Activated CD4-positive, CD25-positive, alpha-beta regulatory T cell treated with anti-CD3 and anti-CD28 coated beads, Interleukin-2, amount 50 U/mL, for 72 hours (primary cell): ENCODE measurements at regions not wholly inside any gene's neighbourhood (a gene's known extent, or its start where the extent isn't known, plus 50 kb on each side); places are given as distances from the start of the nearest gene placed in this dataset.

Source experiments
- DNase-seq: peaks from one replicate; pipeline ENCODE4 v3.0.0; 2021

DNA sequence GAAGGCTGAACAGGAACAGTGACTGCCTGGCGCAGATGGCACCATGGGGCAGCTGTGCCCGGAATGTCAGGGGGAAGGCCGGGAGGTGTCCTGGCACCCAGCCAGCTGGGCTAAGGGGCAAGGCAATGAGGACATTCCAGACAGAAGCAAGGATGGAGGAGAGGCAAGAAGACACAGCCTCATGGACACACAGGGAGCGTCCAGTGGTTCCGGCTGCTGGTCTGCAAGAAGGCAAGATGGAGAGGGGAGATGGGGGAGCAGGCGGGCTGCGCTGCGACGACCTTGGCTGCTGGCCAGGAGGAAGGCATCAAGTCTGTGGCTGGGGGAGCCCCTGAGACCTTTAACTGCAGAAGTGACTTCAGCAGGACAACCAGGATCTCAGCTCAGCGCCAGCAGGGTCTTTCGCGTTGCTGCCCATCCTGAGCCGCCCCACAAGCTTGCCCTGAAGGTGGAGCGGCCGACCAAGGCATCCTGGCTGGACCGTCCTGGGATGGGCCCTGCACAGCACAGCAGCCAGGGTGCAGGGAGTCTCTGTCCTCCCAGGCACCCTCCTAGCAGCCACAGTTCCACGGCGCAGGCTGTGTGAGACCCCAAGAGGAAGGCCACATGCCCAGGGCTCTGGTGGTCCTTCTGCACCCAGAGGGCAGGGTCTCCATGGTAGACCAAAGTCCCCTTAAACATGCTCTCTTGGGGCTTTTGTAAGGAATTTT lies 531.7 kb downstream of the BRD1 start:
- peak; percentile 11 for DNase-seq

- DNase-seq: no peak
These were observed 532.3 kb downstream of the BRD1 start for GRCh38 chr22:49295465-49295743.

GRCh38 chr22:49294656-49295464 lies 532.8 kb downstream of the BRD1 start:
- peak; percentile 24 for DNase-seq

- peak; percentile 13 for DNase-seq
These were observed 534.8 kb downstream of the BRD1 start for GRCh38 chr22:49292909-49293308.

- peak; percentile 8 for DNase-seq
These were observed 535.9 kb downstream of the BRD1 start for GRCh38 chr22:49291781-49292180.

- DNase-seq: peak; percentile 11
These were observed 536.5 kb downstream of the BRD1 start for GRCh38 chr22:49291169-49291568.

- peak; percentile 2 for DNase-seq
These were observed 537.0 kb downstream of the BRD1 start for GRCh38 chr22:49290711-49291110.

GRCh38 chr22:49289822-49290679 lies 537.6 kb downstream of the BRD1 start:
- DNase-seq: peak; percentile 11

DNA sequence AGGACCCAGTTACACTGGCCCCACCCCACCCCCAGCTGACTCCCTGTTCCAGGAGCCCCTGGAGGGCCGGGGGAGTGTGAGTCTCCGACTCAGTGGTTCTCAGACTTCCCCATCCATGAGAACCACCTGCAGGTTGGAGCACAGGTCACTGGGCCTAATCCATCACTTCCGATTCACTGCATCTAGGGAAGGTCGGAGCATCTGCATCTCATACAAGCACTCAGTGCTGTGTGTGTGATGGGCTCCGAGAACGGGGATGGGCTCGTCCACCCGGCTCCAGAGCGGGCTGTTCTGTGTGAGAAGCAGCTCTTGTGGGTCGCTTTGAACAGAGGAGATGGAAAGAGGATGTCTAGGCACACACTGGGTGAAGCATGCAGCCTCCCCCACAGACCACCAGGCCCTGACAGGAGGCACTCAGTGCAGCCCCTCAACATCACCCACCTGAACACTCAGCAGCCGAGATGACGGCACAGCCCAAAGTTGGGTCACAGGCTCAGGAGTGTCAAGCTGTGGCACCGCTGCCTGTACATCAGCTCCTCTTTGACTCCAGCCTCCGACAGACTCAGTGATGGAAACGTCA lies 541.4 kb downstream of the BRD1 start:
- DNase-seq: no peak

DNA sequence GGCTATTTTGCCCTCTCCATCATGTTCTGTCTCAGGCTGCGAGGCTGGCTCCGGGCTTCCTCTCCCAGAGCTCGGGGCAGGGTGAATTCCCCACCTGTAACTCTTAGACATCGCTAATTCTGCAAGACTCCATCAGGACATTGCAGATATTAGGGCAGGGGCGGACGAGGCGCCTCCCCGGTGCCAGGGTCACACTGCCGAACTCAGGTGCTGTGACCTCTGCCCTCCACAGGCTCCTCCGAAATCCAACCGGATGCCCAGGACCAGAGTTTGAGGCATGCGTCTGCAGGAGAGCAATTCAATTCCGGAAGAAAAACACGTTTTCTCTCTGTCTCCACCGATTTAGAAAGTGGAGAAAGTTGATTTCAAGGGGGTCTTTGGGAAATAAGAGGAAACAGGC lies 542.7 kb downstream of the BRD1 start:
- DNase-seq: no peak

- DNase-seq: no peak
These were observed 543.5 kb downstream of the BRD1 start for GRCh38 chr22:49284056-49284784.

DNA sequence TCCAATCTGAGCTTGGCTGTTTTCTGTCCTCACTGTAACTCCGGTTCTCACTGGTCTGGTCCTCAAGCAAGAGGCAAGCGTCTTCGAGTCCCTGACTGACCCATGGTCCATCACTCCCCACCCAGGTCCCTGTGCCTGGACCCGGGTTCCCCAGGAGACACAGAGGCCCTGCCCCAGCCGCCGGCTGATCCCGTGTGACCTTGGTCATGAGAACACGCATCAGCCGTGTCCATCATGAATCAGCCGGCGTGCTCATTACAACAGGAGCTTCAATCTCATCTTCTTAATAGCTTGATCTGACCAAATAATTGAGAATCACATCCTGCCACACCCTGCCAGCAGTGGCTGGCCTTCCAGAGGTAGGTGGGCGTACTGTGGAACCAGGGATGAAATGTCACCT lies 545.1 kb downstream of the BRD1 start:
- no peak for DNase-seq

DNA sequence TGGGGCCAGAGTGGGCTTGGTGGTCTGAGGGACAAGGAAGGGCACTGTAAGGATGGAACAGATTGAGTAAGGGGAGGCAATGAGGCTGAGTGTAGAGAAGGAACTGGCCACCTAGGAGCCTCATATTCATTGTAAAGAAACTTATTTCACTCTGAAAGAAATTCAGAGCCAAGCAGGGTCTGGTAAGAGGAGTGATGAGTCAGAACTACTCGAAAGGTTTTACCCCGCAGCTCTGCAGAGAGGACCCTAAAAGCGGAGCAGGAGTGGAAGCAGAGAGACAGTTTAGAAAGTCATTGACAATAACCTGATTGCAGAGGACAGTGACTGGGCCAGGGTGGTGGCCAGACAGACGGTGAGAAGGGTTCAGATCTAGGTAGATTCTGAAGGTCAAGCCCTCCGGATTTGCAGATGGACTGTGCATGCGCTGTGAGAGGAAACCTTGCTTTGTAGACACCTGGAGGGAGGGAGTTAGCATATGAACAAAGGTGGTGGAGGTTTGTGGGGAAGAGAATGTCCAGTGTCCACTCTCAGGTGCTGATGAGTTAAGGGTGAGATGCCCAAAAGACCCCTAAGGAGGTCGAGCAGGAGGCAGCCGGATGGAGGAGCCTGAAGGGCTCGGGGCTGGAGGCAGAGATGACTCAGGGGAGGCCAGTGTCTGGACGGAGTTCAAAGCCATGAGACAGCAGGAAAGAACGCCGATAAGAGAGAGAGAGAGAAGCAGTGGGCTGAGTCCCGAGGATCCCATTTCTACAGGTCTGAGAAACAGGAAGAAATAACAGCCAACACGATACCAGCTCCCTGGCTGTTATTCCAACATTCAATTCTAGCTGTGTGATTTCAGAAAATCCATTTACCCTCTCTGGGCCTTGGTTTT lies 546.0 kb downstream of the BRD1 start:
- DNase-seq: no peak

GRCh38 chr22:49278340-49278739 lies 549.3 kb downstream of the BRD1 start:
- no peak for DNase-seq

DNA sequence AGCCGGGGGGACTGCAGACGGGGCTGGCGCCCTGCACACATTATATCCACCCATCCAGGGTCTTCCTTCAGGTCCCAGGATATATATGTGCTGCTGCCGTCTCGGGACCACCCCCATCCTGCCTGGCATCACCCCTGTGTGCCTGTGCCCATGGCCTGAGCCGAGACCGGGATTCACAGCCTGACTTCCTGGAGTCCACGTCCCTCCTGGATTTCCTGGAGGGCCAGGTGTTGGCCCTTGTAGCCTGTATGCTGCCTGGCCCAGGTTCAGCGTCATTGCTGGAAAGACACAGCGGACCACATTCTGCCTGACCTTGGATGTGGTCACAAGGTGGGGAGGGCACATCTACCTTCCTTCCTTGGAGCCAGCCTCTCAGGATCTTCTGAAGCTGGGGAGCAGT lies 551.1 kb downstream of the BRD1 start:
- DNase-seq: no peak

- DNase-seq: no peak
These were observed 552.8 kb downstream of the BRD1 start for GRCh38 chr22:49274754-49275380.

- peak; percentile 17 for DNase-seq
These were observed 555.0 kb downstream of the BRD1 start for GRCh38 chr22:49272546-49273125.

- DNase-seq: no peak
These were observed 555.8 kb downstream of the BRD1 start for GRCh38 chr22:49271831-49272230.

- no peak for DNase-seq
These were observed 556.3 kb downstream of the BRD1 start for GRCh38 chr22:49271369-49271727.

DNA sequence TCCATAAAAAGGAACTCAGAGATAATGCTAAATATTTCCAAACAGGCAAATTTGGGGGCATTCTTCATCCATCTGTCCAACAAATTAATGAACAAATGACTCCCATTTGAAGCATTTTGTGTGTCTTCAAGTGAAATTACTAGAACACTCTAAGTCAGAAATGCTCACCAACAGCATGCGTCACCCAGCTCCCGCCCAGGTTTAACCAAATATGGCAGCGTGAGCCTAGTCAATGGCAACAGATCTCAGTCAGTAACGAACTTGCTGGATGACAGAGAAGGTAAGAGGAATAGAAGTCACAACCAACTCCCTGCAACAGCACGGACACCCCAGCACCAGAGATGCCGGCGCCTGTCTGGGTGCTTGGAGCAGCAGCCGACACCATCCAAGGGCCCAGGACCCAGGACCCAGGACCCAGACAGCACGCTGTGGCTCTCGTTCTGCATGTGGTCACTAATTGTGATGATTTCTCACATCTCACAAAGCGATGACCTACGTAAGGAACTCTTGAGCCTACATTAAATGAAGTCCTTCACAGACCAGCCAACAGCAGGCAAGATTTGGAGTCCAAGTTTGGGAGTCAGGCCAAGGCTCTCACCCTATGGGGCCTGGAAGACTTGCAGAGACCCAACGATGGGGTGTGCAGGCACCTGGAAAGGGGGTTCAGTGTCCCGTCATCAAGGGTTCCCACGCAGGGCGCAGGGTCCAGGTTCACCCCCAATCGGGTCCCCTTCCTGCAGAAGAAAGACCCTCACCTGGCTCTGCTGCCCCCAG lies 556.9 kb downstream of the BRD1 start:
- DNase-seq: no peak
